ENCODE measurements at regions not wholly inside any gene's neighbourhood (a gene's known extent, or its start where the extent isn't known, plus 50 kb on each side); places are given as distances from the start of the nearest gene placed in this dataset.

- no peaks in the 10 kb centered on the region for H3K27me3 ChIP-seq (replicated peaks; ENCODE audit: insufficient read depth)
- no peak overlapping the region for H3K27ac ChIP-seq
- no peaks in the 10 kb centered on the region for H3K36me3 ChIP-seq
- ATAC-seq (ENCODE audit: insufficient number of reproducible peaks, low FRiP score, low read depth) (no peak), DNase-seq (ENCODE audit: low spot score) (no peak)
- H3K4me3 ChIP-seq, result no peak overlapping the region
- TF ChIP-seq, protein P1, sequence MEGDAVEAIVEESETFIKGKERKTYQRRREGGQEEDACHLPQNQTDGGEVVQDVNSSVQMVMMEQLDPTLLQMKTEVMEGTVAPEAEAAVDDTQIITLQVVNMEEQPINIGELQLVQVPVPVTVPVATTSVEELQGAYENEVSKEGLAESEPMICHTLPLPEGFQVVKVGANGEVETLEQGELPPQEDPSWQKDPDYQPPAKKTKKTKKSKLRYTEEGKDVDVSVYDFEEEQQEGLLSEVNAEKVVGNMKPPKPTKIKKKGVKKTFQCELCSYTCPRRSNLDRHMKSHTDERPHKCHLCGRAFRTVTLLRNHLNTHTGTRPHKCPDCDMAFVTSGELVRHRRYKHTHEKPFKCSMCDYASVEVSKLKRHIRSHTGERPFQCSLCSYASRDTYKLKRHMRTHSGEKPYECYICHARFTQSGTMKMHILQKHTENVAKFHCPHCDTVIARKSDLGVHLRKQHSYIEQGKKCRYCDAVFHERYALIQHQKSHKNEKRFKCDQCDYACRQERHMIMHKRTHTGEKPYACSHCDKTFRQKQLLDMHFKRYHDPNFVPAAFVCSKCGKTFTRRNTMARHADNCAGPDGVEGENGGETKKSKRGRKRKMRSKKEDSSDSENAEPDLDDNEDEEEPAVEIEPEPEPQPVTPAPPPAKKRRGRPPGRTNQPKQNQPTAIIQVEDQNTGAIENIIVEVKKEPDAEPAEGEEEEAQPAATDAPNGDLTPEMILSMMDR (IDR thresholded peaks at IDR 0.05), result no peak
- no peaks in the 10 kb centered on the region for H3K4me1 ChIP-seq (ENCODE audit: control insufficient read depth in 1 of 2, low read depth in 2 of 2)
- H3K9me3 ChIP-seq, result no peaks in the 10 kb centered on the region
These were observed 92.5 kb upstream of the ATP6AP2 start for GRCh38 chrX:40488296-40488695.

- ATAC-seq (ENCODE audit: insufficient number of reproducible peaks, low FRiP score, low read depth) (no peak), DNase-seq (ENCODE audit: low spot score) (no peak)
- Histone ChIP-seq H3K4me1 (ENCODE audit: control insufficient read depth in 1 of 2, low read depth in 2 of 2) (no peaks in the 10 kb centered on the region), H3K4me3 (no peak overlapping the region), H3K27me3 (replicated peaks; ENCODE audit: insufficient read depth) (no peaks in the 10 kb centered on the region), H3K36me3 (no peaks in the 10 kb centered on the region), H3K27ac (no peak overlapping the region), H3K9me3 (no peaks in the 10 kb centered on the region)
- TF ChIP-seq, protein P1 (IDR thresholded peaks at IDR 0.05), result no peak
These were observed 94.8 kb upstream of the ATP6AP2 start for GRCh38 chrX:40485973-40486372.

GRCh38 chrX:40485102-40485826 is 95.5 kb upstream of the ATP6AP2 start:
- Histone ChIP-seq H3K9me3 (no peaks in the 10 kb centered on the region), H3K4me1 (ENCODE audit: control insufficient read depth in 1 of 2, low read depth in 2 of 2) (no peaks in the 10 kb centered on the region), H3K27ac (no peak overlapping the region), H3K36me3 (no peaks in the 10 kb centered on the region), H3K27me3 (replicated peaks; ENCODE audit: insufficient read depth) (no peaks in the 10 kb centered on the region), H3K4me3 (no peak overlapping the region)
- no peak for DNase-seq (ENCODE audit: low spot score)
- TF ChIP-seq, protein P1 (IDR thresholded peaks at IDR 0.05), result no peak
- no peak for ATAC-seq (ENCODE audit: insufficient number of reproducible peaks, low FRiP score, low read depth)

DNA sequence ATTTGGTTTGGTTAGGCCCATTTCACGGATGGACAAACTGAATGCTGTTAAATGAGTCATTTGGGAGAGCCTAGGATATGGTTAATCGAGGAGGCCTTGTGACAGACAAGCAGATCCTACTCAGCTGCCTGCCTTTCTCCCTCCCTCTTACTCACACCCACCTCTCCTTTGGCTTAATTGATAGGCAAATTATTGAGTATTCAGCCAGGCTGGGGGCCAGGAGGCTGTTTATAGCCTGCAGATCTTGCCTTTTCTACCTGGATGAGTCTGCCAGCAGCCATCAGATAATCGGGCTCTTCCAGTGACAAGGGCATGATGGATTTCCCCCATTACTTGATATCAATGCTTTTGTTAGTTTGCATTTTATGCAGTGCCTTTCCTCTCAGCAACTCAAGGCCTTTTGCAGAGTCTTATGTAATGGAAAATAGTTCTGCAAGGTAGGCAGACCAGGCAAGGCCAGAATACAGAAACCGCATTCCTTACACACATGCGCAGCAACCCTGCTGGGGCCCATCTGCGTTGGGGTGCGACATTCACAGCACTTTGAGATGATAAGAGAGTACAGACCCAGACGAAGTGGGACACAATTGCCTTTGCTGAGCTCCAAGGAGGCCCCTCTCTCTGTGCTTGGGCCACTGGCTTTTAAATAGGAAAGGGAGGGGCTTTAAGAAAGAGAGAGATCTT is 96.2 kb upstream of the ATP6AP2 start:
- TF ChIP-seq, protein P1 (IDR thresholded peaks at IDR 0.05), result no peak
- ATAC-seq (ENCODE audit: insufficient number of reproducible peaks, low FRiP score, low read depth), result no peak
- Histone ChIP-seq H3K27ac (no peak overlapping the region), H3K4me1 (ENCODE audit: control insufficient read depth in 1 of 2, low read depth in 2 of 2) (no peaks in the 10 kb centered on the region), H3K36me3 (no peaks in the 10 kb centered on the region), H3K9me3 (no peaks in the 10 kb centered on the region), H3K27me3 (replicated peaks; ENCODE audit: insufficient read depth) (no peaks in the 10 kb centered on the region), H3K4me3 (no peak overlapping the region)
- no peak for DNase-seq (ENCODE audit: low spot score)

- H3K4me1 ChIP-seq (ENCODE audit: control insufficient read depth in 1 of 2, low read depth in 2 of 2), result no peaks in the 10 kb centered on the region
- TF ChIP-seq, protein P1 (IDR thresholded peaks at IDR 0.05), result no peak
- ATAC-seq (ENCODE audit: insufficient number of reproducible peaks, low FRiP score, low read depth) (no peak), DNase-seq (ENCODE audit: low spot score) (no peak)
- no peaks in the 10 kb centered on the region for H3K27me3 ChIP-seq (replicated peaks; ENCODE audit: insufficient read depth)
- H3K27ac ChIP-seq, result no peak overlapping the region
- H3K4me3 ChIP-seq, result no peak overlapping the region
- no peaks in the 10 kb centered on the region for H3K9me3 ChIP-seq
- no peaks in the 10 kb centered on the region for H3K36me3 ChIP-seq
These were observed 97.3 kb upstream of the ATP6AP2 start for GRCh38 chrX:40483502-40483901.

All from thoracic aorta (tissue), 2 donors.